HT1080 (cell line): ENCODE measurements at regions not wholly inside any gene's neighbourhood (a gene's known extent, or its start where the extent isn't known, plus 50 kb on each side); places are given as distances from the start of the nearest gene placed in this dataset.
A peak's percentile ranks its signal among the peaks of the same experiment; 100 is the strongest.
"Not testable (repeated sequence)": the region's sequence is repeated elsewhere in the genome, so short reads cannot be mapped to it uniquely, and the experiment has no call there.

Experiments
- DNase-seq: peaks from one replicate; pipeline ENCODE4 v3.0.0-alpha.2; 2015; ENCODE audit warnings: low read depth

GRCh38 chr3:187795207-187795960 lies 50.1 kb upstream of the BCL6 start:
- no peak for DNase-seq

- no peak for DNase-seq
Observed at GRCh38 chr3:187798126-187798525, 52.9 kb upstream of the BCL6 start.

GRCh38 chr3:187798531-187799530 lies 53.6 kb upstream of the BCL6 start:
- DNase-seq, result no peak

GRCh38 chr3:187799942-187800641 lies 54.8 kb upstream of the BCL6 start:
- DNase-seq, result no peak

- DNase-seq, result no peak
Observed at GRCh38 chr3:187801152-187801551, 55.9 kb upstream of the BCL6 start.

- DNase-seq, result no peak
Observed at GRCh38 chr3:187802203-187802927, 57.1 kb upstream of the BCL6 start.

GRCh38 chr3:187802928-187803259 lies 57.6 kb upstream of the BCL6 start:
- no peak for DNase-seq

- no peak for DNase-seq
Observed at GRCh38 chr3:187804120-187804744, 59.0 kb upstream of the BCL6 start.

GRCh38 chr3:187804745-187805121 lies 59.5 kb upstream of the BCL6 start:
- DNase-seq, result no peak

GRCh38 chr3:187805774-187806173 lies 60.5 kb upstream of the BCL6 start:
- no peak for DNase-seq

GRCh38 chr3:187807086-187807862 lies 62.0 kb upstream of the BCL6 start:
- DNase-seq, result peak; percentile 85

- no peak for DNase-seq
Observed at GRCh38 chr3:187808527-187808895, 63.2 kb upstream of the BCL6 start.

GRCh38 chr3:187809612-187809991 lies 64.3 kb upstream of the BCL6 start:
- DNase-seq, result no peak

GRCh38 chr3:187810021-187810446 lies 64.8 kb upstream of the BCL6 start:
- no peak for DNase-seq

GRCh38 chr3:187811585-187812250 lies 66.5 kb upstream of the BCL6 start:
- DNase-seq, result peak; percentile 56

- no peak for DNase-seq
Observed at GRCh38 chr3:187812496-187812895, 67.2 kb upstream of the BCL6 start.

GRCh38 chr3:187813198-187813597 lies 67.9 kb upstream of the BCL6 start:
- no peak for DNase-seq

GRCh38 chr3:187817766-187818165 lies 72.5 kb upstream of the BCL6 start:
- DNase-seq, result not testable (repeated sequence)

GRCh38 chr3:187821616-187822317 lies 76.5 kb upstream of the BCL6 start:
- no peak for DNase-seq
